IMR-90 (cell line): ENCODE measurements at regions not wholly inside any gene's neighbourhood (a gene's known extent, or its start where the extent isn't known, plus 50 kb on each side); places are given as distances from the start of the nearest gene placed in this dataset.

Source experiments
- ATAC-seq: fragments of 200-7000 bp; cut with Tn5 transposase; 2 replicates; pipeline ENCODE4 v1.9.1; 2020; ENCODE audit warnings: low read depth, mild to moderate bottlenecking, moderate library complexity
- BruUV-seq: library from RNA; stranded (reverse); fragments of 400-500 nt; replicated peaks from 2 replicates; lab custom pipeline; 2021; lab: Mats Ljungman, UMichigan
- CTCF ChIA-PET: fragments of 300-600 bp; formaldehyde crosslinking; extraction: SDS; loops from one replicate; lab custom pipeline; 2021; ENCODE audit warnings: antibody characterized with exemption; lab: Yijun Ruan, JAX
- POLR2A ChIA-PET: fragments of 300-600 bp; sonication (Branson Sonifier 250); formaldehyde crosslinking; loops from one replicate; lab custom pipeline; 2022; ENCODE audit warnings: antibody characterized with exemption; ENCODE audit not compliant: unreplicated experiment; lab: Charles Lee
- DNase-seq: peaks from one replicate; pipeline ENCODE4 v3.0.0; 2013
- H2AFZ ChIP-seq: replicated peaks from 2 replicates; pipeline ENCODE3; 2013; ENCODE audit warnings: low read length, mild to moderate bottlenecking; ENCODE audit not compliant: poor library complexity
- H2AK5ac ChIP-seq: 2 replicates; pipeline ENCODE4 v1.6.1; 2013; ENCODE audit warnings: low read depth, low read length, inconsistent platforms
- H2AK9ac ChIP-seq: replicated peaks from 2 replicates; pipeline ENCODE3; 2013; ENCODE audit warnings: mild to moderate bottlenecking, low read depth, low read length, moderate library complexity; ENCODE audit not compliant: poor library complexity
- H2BK120ac ChIP-seq: 2 replicates; pipeline ENCODE4 v1.6.1; 2013; ENCODE audit warnings: low read depth, low read length, inconsistent platforms
- H2BK15ac ChIP-seq: 3 replicates; pipeline ENCODE4 v1.6.1; 2013; ENCODE audit warnings: low read depth, low read length, inconsistent platforms
- H2BK20ac ChIP-seq: 2 replicates; pipeline ENCODE4 v1.6.1; 2013; ENCODE audit warnings: low read depth, mild to moderate bottlenecking, inconsistent platforms, low read length, moderate library complexity
- H2BK5ac ChIP-seq: 2 replicates; pipeline ENCODE4 v1.6.1; 2013; ENCODE audit warnings: mild to moderate bottlenecking, low read depth, low read length, inconsistent platforms; ENCODE audit not compliant: poor library complexity, severe bottlenecking
- H3K14ac ChIP-seq: replicated peaks from 2 replicates; pipeline ENCODE4 v1.6.1; 2013; ENCODE audit warnings: low read depth, low read length, inconsistent platforms
- H3K18ac ChIP-seq: 2 replicates; pipeline ENCODE4 v1.6.1; 2013; ENCODE audit warnings: low read depth, low read length, control low read depth
- H3K23ac ChIP-seq: 2 replicates; pipeline ENCODE4 v1.6.1; 2013; ENCODE audit warnings: low read depth, low read length, inconsistent platforms
- H3K27ac ChIP-seq: 2 replicates; pipeline ENCODE4 v1.5.1; 2013; ENCODE audit warnings: mild to moderate bottlenecking, control low read depth, low read length; ENCODE audit not compliant: insufficient read depth
- H3K27me3 ChIP-seq: 2 replicates; pipeline ENCODE4 v1.6.1; 2013; ENCODE audit warnings: low read length; ENCODE audit not compliant: control insufficient read depth, insufficient read depth
- H3K36me3 ChIP-seq: 2 replicates; pipeline ENCODE4 v1.6.1; 2013; ENCODE audit warnings: low read length, mixed read lengths; ENCODE audit not compliant: control insufficient read depth, insufficient read depth
- H3K4ac ChIP-seq: 2 replicates; pipeline ENCODE4 v1.6.1; 2013; ENCODE audit warnings: low read depth, low read length, inconsistent platforms
- H3K4me1 ChIP-seq: 2 replicates; pipeline ENCODE4 v1.6.1; 2013; ENCODE audit warnings: low read length, mixed read lengths; ENCODE audit not compliant: control insufficient read depth, insufficient read depth
- H3K4me2 ChIP-seq: 2 replicates; pipeline ENCODE4 v1.6.1; 2013; ENCODE audit warnings: low read depth, mild to moderate bottlenecking, control low read depth, low read length, moderate library complexity
- H3K4me3 ChIP-seq: 2 replicates; pipeline ENCODE4 v1.5.1; 2013; ENCODE audit warnings: low read depth, mild to moderate bottlenecking, control low read depth, low read length, moderate library complexity; ENCODE audit not compliant: insufficient read depth
- H3K56ac ChIP-seq: 2 replicates; pipeline ENCODE4 v1.6.1; 2013; ENCODE audit warnings: low read length, inconsistent platforms; ENCODE audit not compliant: insufficient read depth; ENCODE audit errors: extremely low read depth
- H3K79me1 ChIP-seq, 2 experiments: 2 replicates each; pipeline ENCODE4 v1.6.1; 2013; ENCODE audit warnings: low read length in 2 of 2, inconsistent platforms in 1 of 2, low read depth in 1 of 2
- H3K9ac ChIP-seq: 2 replicates; pipeline ENCODE4 v1.6.1; 2013; ENCODE audit warnings: low read depth, low read length, control low read depth
- H3K9me1 ChIP-seq: 2 replicates; pipeline ENCODE4 v1.6.1; 2013; ENCODE audit warnings: low read length, inconsistent platforms; ENCODE audit not compliant: insufficient read depth
- H3K9me3 ChIP-seq: 2 replicates; pipeline ENCODE4 v1.6.1; 2013; ENCODE audit warnings: low read length; ENCODE audit not compliant: control insufficient read depth, insufficient read depth
- H4K20me1 ChIP-seq: 2 replicates; pipeline ENCODE4 v1.6.1; 2013; ENCODE audit warnings: low read length, inconsistent platforms; ENCODE audit not compliant: insufficient read depth
- H4K5ac ChIP-seq: 2 replicates; pipeline ENCODE4 v1.6.1; 2013; ENCODE audit warnings: mild to moderate bottlenecking, low read depth, low read length, control low read depth
- H4K8ac ChIP-seq, 2 experiments: 2 replicates each; pipeline ENCODE4 v1.6.1; 2013; ENCODE audit warnings: low read depth in 2 of 2, low read length in 2 of 2, control low read depth in 1 of 2, inconsistent platforms in 1 of 2
- H4K91ac ChIP-seq: 2 replicates; pipeline ENCODE4 v1.6.1; 2013; ENCODE audit warnings: low read depth, low read length, inconsistent platforms; ENCODE audit not compliant: insufficient read depth
- BHLHE40 ChIP-seq: fragments of 150-350 bp; IDR thresholded peaks from 2 replicates; pipeline ENCODE4 v1.6.1; 2016; ENCODE audit warnings: mild to moderate bottlenecking, low read depth, low read length
- CEBPB ChIP-seq: IDR thresholded peaks from 2 replicates; pipeline ENCODE4 v1.6.1; 2012; ENCODE audit warnings: low read depth, low read length, improper control_type of control experiment
- CHD1 ChIP-seq: IDR thresholded peaks from 2 replicates; pipeline ENCODE4 v1.6.1; 2012; ENCODE audit warnings: low read depth, low read length, improper control_type of control experiment
- MAFK ChIP-seq: IDR thresholded peaks from 2 replicates; pipeline ENCODE4 v1.6.1; 2012; ENCODE audit warnings: low read depth, low read length, improper control_type of control experiment
- MAZ ChIP-seq: IDR thresholded peaks from 2 replicates; pipeline ENCODE4 v1.6.1; 2012; ENCODE audit warnings: low read depth, mild to moderate bottlenecking, low read length, improper control_type of control experiment, moderate library complexity, borderline replicate concordance
- MXI1 ChIP-seq: IDR thresholded peaks from 2 replicates; pipeline ENCODE4 v1.6.1; 2012; ENCODE audit warnings: low read depth, mild to moderate bottlenecking, low read length, moderate library complexity, borderline replicate concordance
- NFE2L2 ChIP-seq: fragments of 150-350 bp; IDR thresholded peaks from 2 replicates; pipeline ENCODE4 v1.6.1; 2016; ENCODE audit warnings: low read depth, mild to moderate bottlenecking, low read length
- POLR2A ChIP-seq: IDR thresholded peaks from 2 replicates; pipeline ENCODE4 v1.6.1; 2012; ENCODE audit warnings: mild to moderate bottlenecking, low read depth, low read length
- RAD21 ChIP-seq: IDR thresholded peaks from 2 replicates; pipeline ENCODE4 v1.6.1; 2012; ENCODE audit warnings: low read length, improper control_type of control experiment
- RCOR1 ChIP-seq: IDR thresholded peaks from 2 replicates; pipeline ENCODE4 v1.6.1; 2012; ENCODE audit warnings: mild to moderate bottlenecking, low read length, improper control_type of control experiment; ENCODE audit not compliant: insufficient replicate concordance
- SMC3 ChIP-seq: fragments of 150-350 bp; IDR thresholded peaks from 2 replicates; pipeline ENCODE4 v1.6.1; 2016; ENCODE audit warnings: low read depth, mild to moderate bottlenecking, antibody characterized with exemption, low read length, moderate library complexity
- WGBS, 2 experiments: methylation state at CpG; one replicate each; pipeline versions ENCODE4 v1.1.5 to v1.1.7; 2013; ENCODE audit warnings: missing lambda C conversion rate in 2 of 2; ENCODE audit not compliant: insufficient read length in 1 of 2; ENCODE audit errors: extremely low coverage in 2 of 2; 5-methylcytosine and 5-hydroxymethylcytosine counted together
- dilution Hi-C: fragments of 300-500 bp; cut with HindIII; formaldehyde crosslinking; loops from one replicate; pipeline ENCODE4 v1.14.3; 2018; ENCODE audit warnings: low sequenced_read_pairs; ENCODE audit not compliant: unreplicated experiment
- in situ Hi-C: fragments of 300-500 bp; cut with MboI; formaldehyde crosslinking; loops from 3 replicates; pipeline ENCODE4 v1.14.3; 2019; ENCODE audit warnings: low sequenced_read_pairs, inconsistent platforms, mixed read lengths
- intact Hi-C: fragments of 100-400 bp; cut with micrococcal nuclease; formaldehyde crosslinking; loops from 2 replicates; pipeline ENCODE4 v1.10.0; 2022
- TF ChIP-seq, protein P1 (sequence below): conservative IDR thresholded peaks from 2 replicates; pipeline ENCODE4 v1.5.1; 2012; ENCODE audit warnings: mild to moderate bottlenecking, low read depth, low read length, improper control_type of control experiment
- TF ChIP-seq, protein P2 (sequence below): fragments of 150-350 bp; IDR thresholded peaks from 2 replicates; pipeline ENCODE4 v1.6.1; 2017; ENCODE audit warnings: mild to moderate bottlenecking, antibody characterized with exemption, low read length, low read depth
- TF ChIP-seq, protein P3 (sequence below): fragments of 150-350 bp; IDR thresholded peaks from 2 replicates; pipeline ENCODE4 v1.6.1; 2016; ENCODE audit warnings: low read depth, mild to moderate bottlenecking, low read length, moderate library complexity, borderline replicate concordance

DNA sequence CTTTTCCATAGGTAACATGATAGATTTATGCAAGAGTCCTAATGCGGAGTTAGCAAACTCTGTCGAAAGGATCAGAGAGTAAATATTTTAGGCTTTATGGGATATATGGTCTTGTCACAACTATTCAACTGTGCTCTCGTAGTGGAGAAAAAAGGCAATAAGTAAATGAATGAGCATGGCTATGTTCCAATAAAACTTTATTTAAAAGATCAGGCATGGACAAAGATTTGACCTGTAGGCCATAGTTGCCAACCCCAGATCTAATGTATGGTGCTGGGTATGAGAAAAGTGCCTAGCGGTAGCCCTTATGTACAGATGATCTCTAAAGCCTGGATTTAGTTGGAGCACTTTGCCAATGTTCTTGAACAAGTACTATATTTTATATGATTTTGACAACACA is 498.8 kb upstream of the C1orf87 start:
- no peaks in the 10 kb centered on the region for H3K9me1 ChIP-seq
- no peak overlapping the region for H4K91ac ChIP-seq
- H3K4me3 ChIP-seq, result no peak overlapping the region
- peaks cover 5% of the 10 kb centered on the region for H3K9me3 ChIP-seq
- H4K20me1 ChIP-seq, result no peaks in the 10 kb centered on the region
- TF ChIP-seq NFE2L2 (no peak), RAD21 (no peak), BHLHE40 (no peak), MAFK (no peak), CEBPB (no peak), MXI1 (no peak), MAZ (no peak), POLR2A (no peak), SMC3 (no peak), CHD1 (no peak), RCOR1 (no peak)
- TF ChIP-seq, protein P1, sequence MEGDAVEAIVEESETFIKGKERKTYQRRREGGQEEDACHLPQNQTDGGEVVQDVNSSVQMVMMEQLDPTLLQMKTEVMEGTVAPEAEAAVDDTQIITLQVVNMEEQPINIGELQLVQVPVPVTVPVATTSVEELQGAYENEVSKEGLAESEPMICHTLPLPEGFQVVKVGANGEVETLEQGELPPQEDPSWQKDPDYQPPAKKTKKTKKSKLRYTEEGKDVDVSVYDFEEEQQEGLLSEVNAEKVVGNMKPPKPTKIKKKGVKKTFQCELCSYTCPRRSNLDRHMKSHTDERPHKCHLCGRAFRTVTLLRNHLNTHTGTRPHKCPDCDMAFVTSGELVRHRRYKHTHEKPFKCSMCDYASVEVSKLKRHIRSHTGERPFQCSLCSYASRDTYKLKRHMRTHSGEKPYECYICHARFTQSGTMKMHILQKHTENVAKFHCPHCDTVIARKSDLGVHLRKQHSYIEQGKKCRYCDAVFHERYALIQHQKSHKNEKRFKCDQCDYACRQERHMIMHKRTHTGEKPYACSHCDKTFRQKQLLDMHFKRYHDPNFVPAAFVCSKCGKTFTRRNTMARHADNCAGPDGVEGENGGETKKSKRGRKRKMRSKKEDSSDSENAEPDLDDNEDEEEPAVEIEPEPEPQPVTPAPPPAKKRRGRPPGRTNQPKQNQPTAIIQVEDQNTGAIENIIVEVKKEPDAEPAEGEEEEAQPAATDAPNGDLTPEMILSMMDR, result no peak
- TF ChIP-seq, protein P2, sequence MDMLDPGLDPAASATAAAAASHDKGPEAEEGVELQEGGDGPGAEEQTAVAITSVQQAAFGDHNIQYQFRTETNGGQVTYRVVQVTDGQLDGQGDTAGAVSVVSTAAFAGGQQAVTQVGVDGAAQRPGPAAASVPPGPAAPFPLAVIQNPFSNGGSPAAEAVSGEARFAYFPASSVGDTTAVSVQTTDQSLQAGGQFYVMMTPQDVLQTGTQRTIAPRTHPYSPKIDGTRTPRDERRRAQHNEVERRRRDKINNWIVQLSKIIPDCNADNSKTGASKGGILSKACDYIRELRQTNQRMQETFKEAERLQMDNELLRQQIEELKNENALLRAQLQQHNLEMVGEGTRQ, result no peak
- TF ChIP-seq, protein P3, sequence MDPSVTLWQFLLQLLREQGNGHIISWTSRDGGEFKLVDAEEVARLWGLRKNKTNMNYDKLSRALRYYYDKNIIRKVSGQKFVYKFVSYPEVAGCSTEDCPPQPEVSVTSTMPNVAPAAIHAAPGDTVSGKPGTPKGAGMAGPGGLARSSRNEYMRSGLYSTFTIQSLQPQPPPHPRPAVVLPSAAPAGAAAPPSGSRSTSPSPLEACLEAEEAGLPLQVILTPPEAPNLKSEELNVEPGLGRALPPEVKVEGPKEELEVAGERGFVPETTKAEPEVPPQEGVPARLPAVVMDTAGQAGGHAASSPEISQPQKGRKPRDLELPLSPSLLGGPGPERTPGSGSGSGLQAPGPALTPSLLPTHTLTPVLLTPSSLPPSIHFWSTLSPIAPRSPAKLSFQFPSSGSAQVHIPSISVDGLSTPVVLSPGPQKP, result no peak
- H3K23ac ChIP-seq, result no peak overlapping the region
- H2AK9ac ChIP-seq, result no peak overlapping the region
- no peak overlapping the region for H3K56ac ChIP-seq
- no peak overlapping the region for H3K18ac ChIP-seq
- H2AK5ac ChIP-seq, result no peak overlapping the region
- ChIA-PET POLR2A (no interaction called here), CTCF (no interaction called here)
- H4K5ac ChIP-seq, result no peak overlapping the region
- no peak overlapping the region for H2BK5ac ChIP-seq
- H4K8ac ChIP-seq, result no peak overlapping the region
- dilution Hi-C loops, result no loop called here
- H2AFZ ChIP-seq, result no peak overlapping the region
- no peaks in the 10 kb centered on the region for H3K4me1 ChIP-seq
- in situ Hi-C loops, result no loop called here
- ATAC-seq, result no peak
- no peaks in the 10 kb centered on the region for H3K36me3 ChIP-seq
- no peak overlapping the region for H3K14ac ChIP-seq
- H2BK15ac ChIP-seq, result no peak overlapping the region
- DNase-seq, result no peak
- no peaks in the 10 kb centered on the region for H3K27me3 ChIP-seq
- intact Hi-C loops, result no loop called here
- no peak overlapping the region for H2BK120ac ChIP-seq
- no CpG with 5 or more reads among the region's 4 CpGs for WGBS, 2 experiments
- no peaks in the 10 kb centered on the region for H3K79me1 ChIP-seq
- H3K9ac ChIP-seq, result no peak overlapping the region
- no peak overlapping the region for H3K4ac ChIP-seq
- H3K27ac ChIP-seq, result no peak overlapping the region
- no peak overlapping the region for H2BK20ac ChIP-seq
- BruUV-seq, result no TSS peak
- H3K4me2 ChIP-seq, result no peak overlapping the region
